ENCODE measurements at regions not wholly inside any gene's neighbourhood (a gene's known extent, or its start where the extent isn't known, plus 50 kb on each side); places are given as distances from the start of the nearest gene placed in this dataset.

DNA sequence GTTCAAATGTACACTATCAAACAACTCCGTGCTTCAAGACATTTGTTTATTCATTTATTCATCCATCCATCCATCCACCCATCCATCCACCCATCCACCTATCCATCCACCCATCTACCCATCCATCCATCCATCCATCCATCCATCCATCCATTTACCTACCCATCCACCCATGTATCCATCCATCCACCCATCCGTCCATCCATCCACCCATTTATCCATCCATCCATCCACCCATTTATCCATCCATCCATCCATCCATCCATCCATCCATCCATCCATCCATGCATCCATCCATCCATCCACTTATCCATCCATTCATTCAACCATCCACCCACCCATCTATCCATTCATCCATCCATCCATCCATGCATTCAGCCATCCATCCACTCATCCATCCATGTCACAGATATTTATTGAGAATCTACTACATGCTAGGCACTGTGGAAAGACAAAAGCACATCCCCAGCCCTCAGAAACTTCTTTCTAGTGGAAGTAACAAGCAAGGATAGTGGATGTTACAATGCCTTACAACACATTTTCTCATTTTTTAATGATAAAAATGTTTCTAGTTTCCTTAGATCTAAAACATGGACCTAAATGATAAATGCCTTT lies 237.6 kb downstream of the ZNF536 start:
- TF ChIP-seq CTCF (IDR thresholded peaks at IDR 0.05) (no peak), POLR2A (IDR thresholded peaks at IDR 0.05) (no peak), EP300 (IDR thresholded peaks at IDR 0.05) (no peak)

All from tibial nerve (tissue), 4 donors.